T-helper 2 cell treated with Interferon-gamma antibody and Interleukin-4, amounts not matched to agents 100 ng/mL and 5 ng/mL, for 36 hours (primary cell): ENCODE measurements at regions not wholly inside any gene's neighbourhood (a gene's known extent, or its start where the extent isn't known, plus 50 kb on each side); places are given as distances from the start of the nearest gene placed in this dataset.
"Not testable (repeated sequence)": the region's sequence is repeated elsewhere in the genome, so short reads cannot be mapped to it uniquely, and the experiment has no call there.

Source experiments
- intact Hi-C: fragments of 100-400 bp; cut with micrococcal nuclease; formaldehyde crosslinking; loops from one replicate; pipeline ENCODE4 v1.15.1; 2023

GRCh38 chr1:173300061-173301044, 93.2 kb upstream of the TNFSF4 start:
- intact Hi-C loops: no loop called here

GRCh38 chr1:173301507-173301906, 94.4 kb upstream of the TNFSF4 start:
- intact Hi-C loops: no loop called here

- intact Hi-C loops: no loop called here
Measured at GRCh38 chr1:173302366-173302765, 95.2 kb upstream of the TNFSF4 start.

- intact Hi-C loops: no loop called here
Measured at GRCh38 chr1:173302890-173303829, 96.0 kb upstream of the TNFSF4 start.

GRCh38 chr1:173303984-173304383, 96.9 kb upstream of the TNFSF4 start:
- intact Hi-C loops: no loop called here

GRCh38 chr1:173304529-173305227, 97.5 kb upstream of the TNFSF4 start:
- intact Hi-C loops: no loop called here

- intact Hi-C loops: no loop called here
Measured at GRCh38 chr1:173307845-173308244, 100.7 kb upstream of the TNFSF4 start.

GRCh38 chr1:173314656-173315055, 107.5 kb upstream of the TNFSF4 start:
- intact Hi-C loops: no loop called here

- intact Hi-C loops: no loop called here
Measured at GRCh38 chr1:173315296-173315695, 108.2 kb upstream of the TNFSF4 start.

- intact Hi-C loops: no loop called here
Measured at GRCh38 chr1:173318788-173319187, 111.7 kb upstream of the TNFSF4 start.

GRCh38 chr1:173324352-173324751, 117.2 kb upstream of the TNFSF4 start:
- intact Hi-C loops: not testable (repeated sequence)

- intact Hi-C loops: not testable (repeated sequence)
Measured at GRCh38 chr1:173327987-173328386, 120.9 kb upstream of the TNFSF4 start.

GRCh38 chr1:173328961-173329360, 121.8 kb upstream of the TNFSF4 start:
- intact Hi-C loops: no loop called here

- intact Hi-C loops: no loop called here
Measured at GRCh38 chr1:173329726-173330125, 122.6 kb upstream of the TNFSF4 start.

- intact Hi-C loops: no loop called here
Measured at GRCh38 chr1:173330149-173330951, 123.2 kb upstream of the TNFSF4 start.

- intact Hi-C loops: not testable (repeated sequence)
Measured at GRCh38 chr1:173330952-173331548, 123.9 kb upstream of the TNFSF4 start.

- intact Hi-C loops: loop anchor here (2.0 kb wide), 1 partner anchor 21 kb away; no protein-coding TSS in a partner anchor
Measured at GRCh38 chr1:173332026-173332425, 124.9 kb upstream of the TNFSF4 start.

GRCh38 chr1:173333581-173333980, 126.5 kb upstream of the TNFSF4 start:
- intact Hi-C loops: loop anchor here (2.0 kb wide), 1 partner anchor 19 kb away; no protein-coding TSS in a partner anchor

GRCh38 chr1:173337126-173337525, 130.0 kb upstream of the TNFSF4 start:
- intact Hi-C loops: no loop called here

- intact Hi-C loops: no loop called here
Measured at GRCh38 chr1:173341307-173341706, 134.2 kb upstream of the TNFSF4 start.
